Gastrocnemius medialis (tissue), 4 donors: ENCODE measurements at regions not wholly inside any gene's neighbourhood (a gene's known extent, or its start where the extent isn't known, plus 50 kb on each side); places are given as distances from the start of the nearest gene placed in this dataset.

Experiments used
- POLR2A ChIP-seq, 2 donors: fragments of 450-650 bp; IDR thresholded peaks; one replicate each; pipeline ENCODE4 v1.6.1; 2017; ENCODE audit warnings: antibody characterized with exemption in 2 of 2, mild to moderate bottlenecking in 2 of 2, moderate library complexity in 2 of 2
- TF ChIP-seq, protein P1 (sequence below), 5 experiments: fragments of 450-650 bp in 3 of 5; fragments of 200-600 bp in 2 of 5; sonication (generic) in 2 of 5; IDR thresholded peaks in 4 of 5; conservative IDR thresholded peaks in 1 of 5; 1 replicate in 4 of 5; 2 replicates in 1 of 5; pipeline ENCODE4 v1.5.1; 2016 to 2019; ENCODE audit warnings: antibody characterized with exemption in 5 of 5, mild to moderate bottlenecking in 3 of 5, moderate library complexity in 3 of 5

DNA sequence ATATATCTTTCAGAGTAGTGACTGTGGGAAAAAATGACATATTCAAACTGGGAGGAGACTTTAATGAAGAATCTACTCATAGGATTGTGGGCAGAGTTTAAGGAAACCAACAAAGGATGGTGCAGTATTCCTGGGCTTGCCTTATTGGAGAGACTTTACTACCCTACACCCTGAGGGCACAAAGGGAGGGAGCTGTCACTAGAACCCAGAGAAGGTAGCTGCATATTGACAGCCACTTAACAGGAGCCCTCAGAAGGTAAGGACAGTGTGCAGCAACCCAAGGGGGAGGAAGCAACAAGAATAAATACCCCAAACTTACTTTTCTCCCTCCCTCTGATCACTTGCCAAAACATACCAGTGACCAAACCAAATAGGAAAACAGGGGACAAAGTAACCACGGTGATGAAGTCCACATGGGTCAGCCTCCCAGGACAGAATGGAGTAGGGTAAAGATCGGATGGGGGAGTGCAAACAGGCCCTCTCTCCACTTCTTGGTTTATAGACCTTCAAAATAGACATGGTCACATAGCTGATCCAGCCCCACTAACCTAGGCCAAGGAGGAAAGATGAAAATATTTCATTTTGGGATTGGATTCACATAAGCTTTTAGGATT, 121.8 kb upstream of the SESN3 start:
- TF ChIP-seq POLR2A (IDR thresholded peaks at IDR 0.05) = no peak
- TF ChIP-seq, protein P1, sequence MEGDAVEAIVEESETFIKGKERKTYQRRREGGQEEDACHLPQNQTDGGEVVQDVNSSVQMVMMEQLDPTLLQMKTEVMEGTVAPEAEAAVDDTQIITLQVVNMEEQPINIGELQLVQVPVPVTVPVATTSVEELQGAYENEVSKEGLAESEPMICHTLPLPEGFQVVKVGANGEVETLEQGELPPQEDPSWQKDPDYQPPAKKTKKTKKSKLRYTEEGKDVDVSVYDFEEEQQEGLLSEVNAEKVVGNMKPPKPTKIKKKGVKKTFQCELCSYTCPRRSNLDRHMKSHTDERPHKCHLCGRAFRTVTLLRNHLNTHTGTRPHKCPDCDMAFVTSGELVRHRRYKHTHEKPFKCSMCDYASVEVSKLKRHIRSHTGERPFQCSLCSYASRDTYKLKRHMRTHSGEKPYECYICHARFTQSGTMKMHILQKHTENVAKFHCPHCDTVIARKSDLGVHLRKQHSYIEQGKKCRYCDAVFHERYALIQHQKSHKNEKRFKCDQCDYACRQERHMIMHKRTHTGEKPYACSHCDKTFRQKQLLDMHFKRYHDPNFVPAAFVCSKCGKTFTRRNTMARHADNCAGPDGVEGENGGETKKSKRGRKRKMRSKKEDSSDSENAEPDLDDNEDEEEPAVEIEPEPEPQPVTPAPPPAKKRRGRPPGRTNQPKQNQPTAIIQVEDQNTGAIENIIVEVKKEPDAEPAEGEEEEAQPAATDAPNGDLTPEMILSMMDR (IDR thresholded peaks at IDR 0.05 in 4 of 5, conservative IDR thresholded peaks at IDR 0.05 in 1 of 5) = no peak
